Lower leg skin (tissue), 3 donors: ENCODE measurements at regions not wholly inside any gene's neighbourhood (a gene's known extent, or its start where the extent isn't known, plus 50 kb on each side); places are given as distances from the start of the nearest gene placed in this dataset.

Experiments used
- POLR2A ChIP-seq, 2 donors: fragments of 450-650 bp; IDR thresholded peaks; one replicate each; pipeline ENCODE4 v1.6.1; 2016 to 2017; ENCODE audit warnings: antibody characterized with exemption in 2 of 2, mild to moderate bottlenecking in 1 of 2, moderate library complexity in 1 of 2
- TF ChIP-seq, protein P1 (sequence below), 3 donors: fragments of 450-650 bp; IDR thresholded peaks; one replicate each; pipeline ENCODE4 v1.5.1; 2016; ENCODE audit warnings: antibody characterized with exemption in 3 of 3, mild to moderate bottlenecking in 3 of 3, moderate library complexity in 2 of 3

DNA sequence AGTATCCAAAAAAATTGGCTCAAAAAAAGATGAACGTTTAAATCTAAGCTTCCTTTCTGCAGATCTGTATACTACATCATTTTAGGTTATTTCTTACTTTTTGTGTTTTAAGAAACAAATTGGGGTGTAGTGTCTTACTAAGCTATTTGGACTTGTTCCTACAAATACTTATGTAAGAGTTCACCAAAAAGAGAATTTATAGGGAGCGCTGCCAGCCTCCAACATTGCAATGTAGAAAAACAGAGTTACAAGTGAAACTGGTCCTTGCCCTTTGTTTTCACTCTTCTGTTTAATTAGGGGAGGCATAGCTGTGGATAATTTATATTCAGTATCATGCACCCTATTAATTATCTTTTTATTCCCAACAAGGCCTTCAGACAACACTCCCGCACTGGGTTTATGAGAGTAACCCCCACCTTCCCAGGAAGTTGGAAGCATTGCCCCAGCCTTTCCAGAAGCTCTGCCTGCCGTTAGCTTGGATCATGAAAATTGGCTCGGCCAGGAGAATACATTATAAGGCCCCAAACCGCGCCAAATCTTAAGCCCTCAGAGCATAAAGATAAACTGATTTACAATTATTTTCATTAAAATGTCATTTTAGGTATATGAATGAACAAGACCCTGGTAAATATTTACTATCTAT is 261.8 kb upstream of the KLF6 start:
- TF ChIP-seq, protein P1, sequence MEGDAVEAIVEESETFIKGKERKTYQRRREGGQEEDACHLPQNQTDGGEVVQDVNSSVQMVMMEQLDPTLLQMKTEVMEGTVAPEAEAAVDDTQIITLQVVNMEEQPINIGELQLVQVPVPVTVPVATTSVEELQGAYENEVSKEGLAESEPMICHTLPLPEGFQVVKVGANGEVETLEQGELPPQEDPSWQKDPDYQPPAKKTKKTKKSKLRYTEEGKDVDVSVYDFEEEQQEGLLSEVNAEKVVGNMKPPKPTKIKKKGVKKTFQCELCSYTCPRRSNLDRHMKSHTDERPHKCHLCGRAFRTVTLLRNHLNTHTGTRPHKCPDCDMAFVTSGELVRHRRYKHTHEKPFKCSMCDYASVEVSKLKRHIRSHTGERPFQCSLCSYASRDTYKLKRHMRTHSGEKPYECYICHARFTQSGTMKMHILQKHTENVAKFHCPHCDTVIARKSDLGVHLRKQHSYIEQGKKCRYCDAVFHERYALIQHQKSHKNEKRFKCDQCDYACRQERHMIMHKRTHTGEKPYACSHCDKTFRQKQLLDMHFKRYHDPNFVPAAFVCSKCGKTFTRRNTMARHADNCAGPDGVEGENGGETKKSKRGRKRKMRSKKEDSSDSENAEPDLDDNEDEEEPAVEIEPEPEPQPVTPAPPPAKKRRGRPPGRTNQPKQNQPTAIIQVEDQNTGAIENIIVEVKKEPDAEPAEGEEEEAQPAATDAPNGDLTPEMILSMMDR (IDR thresholded peaks at IDR 0.05) = no peak
- TF ChIP-seq POLR2A (IDR thresholded peaks at IDR 0.05) = no peak
